OCI-LY1 (cell line): ENCODE measurements at regions not wholly inside any gene's neighbourhood (a gene's known extent, or its start where the extent isn't known, plus 50 kb on each side); places are given as distances from the start of the nearest gene placed in this dataset.

Experiments
- H2AFZ ChIP-seq: fragments of 200-600 bp; sonication (generic), shearing (Covaris generic); 2 replicates; pipeline ENCODE4 v1.6.0; 2014; ENCODE audit warnings: antibody characterized with exemption, mild to moderate bottlenecking, low read length
- H3F3A ChIP-seq: fragments of 200-600 bp; sonication (generic), shearing (Covaris generic); 2 replicates; pipeline ENCODE4 v1.6.0; 2014; ENCODE audit warnings: mild to moderate bottlenecking, antibody characterized with exemption, low read length, moderate library complexity; ENCODE audit not compliant: insufficient read depth
- H3K27ac ChIP-seq: fragments of 200-600 bp; sonication (generic); 2 replicates; pipeline ENCODE4 v1.5.1; 2014; ENCODE audit warnings: low read length, mixed run types, mild to moderate bottlenecking, low read depth; ENCODE audit not compliant: poor library complexity, severe bottlenecking
- H3K27me3 ChIP-seq: fragments of 200-600 bp; sonication (generic); 2 replicates; pipeline ENCODE4 v1.6.0; 2014; ENCODE audit warnings: antibody characterized with exemption, mild to moderate bottlenecking, low read length, moderate library complexity; ENCODE audit not compliant: insufficient read depth
- H3K36me3 ChIP-seq: fragments of 200-600 bp; sonication (generic); 2 replicates; pipeline ENCODE4 v1.6.1; 2014; ENCODE audit warnings: mild to moderate bottlenecking, antibody characterized with exemption, low read length, moderate library complexity, mixed read lengths; ENCODE audit not compliant: insufficient read depth
- H3K4me1 ChIP-seq: fragments of 200-600 bp; sonication (generic); 2 replicates; pipeline ENCODE4 v1.5.1; 2014; ENCODE audit warnings: mild to moderate bottlenecking, low read length, moderate library complexity; ENCODE audit not compliant: insufficient read depth, severe bottlenecking
- H3K4me2 ChIP-seq: fragments of 200-600 bp; sonication (generic), shearing (Covaris generic); 2 replicates; pipeline ENCODE4 v1.6.1; 2014; ENCODE audit warnings: low read length
- H3K4me3 ChIP-seq: fragments of 200-600 bp; sonication (generic); 2 replicates; pipeline ENCODE4 v1.5.1; 2014; ENCODE audit warnings: low read length, low read depth, mild to moderate bottlenecking, mixed read lengths; ENCODE audit not compliant: poor library complexity, severe bottlenecking
- H3K79me2 ChIP-seq: fragments of 200-600 bp; shearing (Covaris generic); 2 replicates; pipeline ENCODE4 v1.6.1; 2016; ENCODE audit warnings: mixed run types, low read length, mixed read lengths; ENCODE audit not compliant: insufficient read depth
- H3K9ac ChIP-seq: fragments of 200-600 bp; sonication (generic), shearing (Covaris generic); 2 replicates; pipeline ENCODE4 v1.6.1; 2014; ENCODE audit warnings: mild to moderate bottlenecking, low read length, mixed read lengths
- H3K9me2 ChIP-seq: fragments of 200-600 bp; sonication (generic), shearing (Covaris generic); 2 replicates; pipeline ENCODE4 v1.6.1; 2014; ENCODE audit warnings: low read depth, mild to moderate bottlenecking, low read length, mixed read lengths
- H3K9me3 ChIP-seq: fragments of 200-600 bp; shearing (Covaris generic); 2 replicates; pipeline ENCODE4 v1.6.1; 2014; ENCODE audit warnings: low read length, mixed read lengths
- H4K20me1 ChIP-seq: fragments of 200-600 bp; sonication (generic), shearing (Covaris generic); 2 replicates; pipeline ENCODE4 v1.6.0; 2016; ENCODE audit warnings: mild to moderate bottlenecking, low read length; ENCODE audit not compliant: insufficient read depth
- CTCF ChIP-seq: fragments of 200-600 bp; sonication (generic), shearing (Covaris generic); IDR thresholded peaks from 2 replicates; pipeline ENCODE4 v1.5.1; 2017; ENCODE audit warnings: mild to moderate bottlenecking, antibody characterized with exemption, low read length, moderate library complexity, mixed read lengths
- EZH2 ChIP-seq: fragments of 200-600 bp; sonication (generic), shearing (Covaris generic); IDR thresholded peaks from 2 replicates; pipeline ENCODE4 v1.8.0; 2017; ENCODE audit warnings: borderline replicate concordance, mixed run types, mild to moderate bottlenecking, antibody characterized with exemption, low read length, moderate library complexity, mixed read lengths

- H3K9me2 ChIP-seq = no peaks in the 10 kb centered on the region
- H3K79me2 ChIP-seq = no peaks in the 10 kb centered on the region
- H3K27me3 ChIP-seq = no peaks in the 10 kb centered on the region
- no peaks in the 10 kb centered on the region for H4K20me1 ChIP-seq
- H3F3A ChIP-seq = no peaks in the 10 kb centered on the region
- no peak for TF ChIP-seq CTCF
- H3K4me3 ChIP-seq = no peak overlapping the region
- H3K27ac ChIP-seq = no peak overlapping the region
- no peak overlapping the region for H3K4me2 ChIP-seq
- H3K36me3 ChIP-seq = no peaks in the 10 kb centered on the region
- no peaks in the 10 kb centered on the region for H3K4me1 ChIP-seq
- H2AFZ ChIP-seq = no peak overlapping the region
- no peaks in the 10 kb centered on the region for H3K9me3 ChIP-seq
- H3K9ac ChIP-seq = no peak overlapping the region
Measured at GRCh38 chr2:217643789-217644301, 358.9 kb downstream of the TNS1 start.

GRCh38 chr2:217642944-217643343 is 359.9 kb downstream of the TNS1 start:
- Histone ChIP-seq H4K20me1 (no peaks in the 10 kb centered on the region), H3K79me2 (no peaks in the 10 kb centered on the region), H3K4me2 (no peak overlapping the region), H3K27ac (no peak overlapping the region), H2AFZ (no peak overlapping the region), H3K27me3 (no peaks in the 10 kb centered on the region), H3K9me3 (no peaks in the 10 kb centered on the region), H3F3A (no peaks in the 10 kb centered on the region), H3K4me3 (no peak overlapping the region), H3K9ac (no peak overlapping the region), H3K4me1 (no peaks in the 10 kb centered on the region), H3K36me3 (no peaks in the 10 kb centered on the region), H3K9me2 (no peaks in the 10 kb centered on the region)
- no peak for TF ChIP-seq CTCF

GRCh38 chr2:217641960-217642359 is 360.8 kb downstream of the TNS1 start:
- no peaks in the 10 kb centered on the region for H3K9me3 ChIP-seq
- no peak overlapping the region for H2AFZ ChIP-seq
- no peak overlapping the region for H3K27ac ChIP-seq
- H3K79me2 ChIP-seq = no peaks in the 10 kb centered on the region
- H3K4me3 ChIP-seq = no peak overlapping the region
- no peaks in the 10 kb centered on the region for H3K9me2 ChIP-seq
- H3K9ac ChIP-seq = no peak overlapping the region
- TF ChIP-seq EZH2 (no peak), CTCF (no peak)
- no peaks in the 10 kb centered on the region for H3K27me3 ChIP-seq
- H3K36me3 ChIP-seq = no peaks in the 10 kb centered on the region
- H3K4me2 ChIP-seq = no peak overlapping the region
- H3K4me1 ChIP-seq = no peaks in the 10 kb centered on the region
- no peaks in the 10 kb centered on the region for H4K20me1 ChIP-seq
- H3F3A ChIP-seq = no peaks in the 10 kb centered on the region
